Ovary (tissue), 3 donors: ENCODE measurements at regions not wholly inside any gene's neighbourhood (a gene's known extent, or its start where the extent isn't known, plus 50 kb on each side); places are given as distances from the start of the nearest gene placed in this dataset.

Experiments used
- CTCF ChIP-seq, 3 donors: fragments of 450-650 bp in 2 of 3; fragments of 200-600 bp in 1 of 3; IDR thresholded peaks; one replicate each; pipeline versions ENCODE4 v1.5.1 to v1.8.0; 2016 to 2022; ENCODE audit warnings: antibody characterized with exemption in 3 of 3, mild to moderate bottlenecking in 1 of 3
- EP300 ChIP-seq: sonication (generic); formaldehyde crosslinking; IDR thresholded peaks from one replicate; pipeline ENCODE4 v1.6.1; 2017; ENCODE audit warnings: antibody characterized with exemption
- donor health status: DM: no; HTN: no; CAD: no.

- TF ChIP-seq CTCF (IDR thresholded peaks at IDR 0.05) (no peak), EP300 (no peak)
These were observed 73.8 kb downstream of the DHRS2 start for GRCh38 chr14:23709923-23710322.
